Neutrophil (primary cell): ENCODE measurements at regions not wholly inside any gene's neighbourhood (a gene's known extent, or its start where the extent isn't known, plus 50 kb on each side); places are given as distances from the start of the nearest gene placed in this dataset.
"Not testable (repeated sequence)": the region's sequence is repeated elsewhere in the genome, so short reads cannot be mapped to it uniquely, and the experiment has no call there.

Experiments
- H3K27ac ChIP-seq: fragments of 200-600 bp; sonication (generic); 2 replicates; pipeline ENCODE4 v1.5.1; 2016; ENCODE audit warnings: mild to moderate bottlenecking, moderate library complexity
- H3K27me3 ChIP-seq: fragments of 200-600 bp; sonication (generic); 2 replicates; pipeline ENCODE4 v1.6.0; 2016; ENCODE audit warnings: mild to moderate bottlenecking
- H3K36me3 ChIP-seq: fragments of 200-600 bp; sonication (generic); 2 replicates; pipeline ENCODE4 v1.5.1; 2017
- H3K4me1 ChIP-seq, 2 experiments: fragments of 200-600 bp in 1 of 2; sonication (generic) in 1 of 2; 1 replicate in 1 of 2; 2 replicates in 1 of 2; pipeline versions ENCODE4 v1.5.1 to v1.6.1; 2013 to 2016; ENCODE audit warnings: low read depth in 1 of 2, low read length in 1 of 2, mild to moderate bottlenecking in 1 of 2, moderate library complexity in 1 of 2; ENCODE audit not compliant: control insufficient read depth in 1 of 2, insufficient read depth in 1 of 2
- H3K4me3 ChIP-seq, 2 experiments: fragments of 200-600 bp in 1 of 2; sonication (generic) in 1 of 2; 1 replicate in 1 of 2; 2 replicates in 1 of 2; pipeline ENCODE4 v1.5.1; 2013 to 2016; ENCODE audit warnings: low read depth in 1 of 2, low read length in 1 of 2, mild to moderate bottlenecking in 1 of 2, moderate library complexity in 1 of 2
- H3K9me3 ChIP-seq: fragments of 200-600 bp; sonication (generic); 2 replicates; pipeline ENCODE4 v1.5.1; 2016
- CTCF ChIP-seq: fragments of 200-600 bp; sonication (generic); IDR thresholded peaks from 2 replicates; pipeline ENCODE4 v1.5.1; 2016; ENCODE audit warnings: antibody characterized with exemption

GRCh38 chr6:175680-176079 is 116.6 kb upstream of the DUSP22 start:
- Histone ChIP-seq H3K36me3 (no peaks in the 10 kb centered on the region), H3K27ac (no peak overlapping the region), H3K27me3 (peaks cover 20% of the 10 kb centered on the region), H3K9me3 (no peaks in the 10 kb centered on the region), H3K4me1 (peaks cover 0 to 2% of the 10 kb centered on the region in 2 experiments), H3K4me3 (no peak overlapping the region)
- no peak for TF ChIP-seq CTCF

- Histone ChIP-seq H3K4me1 (peaks cover 0 to 2% of the 10 kb centered on the region in 2 experiments), H3K27ac (no peak overlapping the region), H3K9me3 (no peaks in the 10 kb centered on the region), H3K27me3 (peaks cover 10% of the 10 kb centered on the region), H3K36me3 (no peaks in the 10 kb centered on the region), H3K4me3 (no peak overlapping the region)
- TF ChIP-seq CTCF = no peak
Measured at GRCh38 chr6:176766-177165, 115.5 kb upstream of the DUSP22 start.

GRCh38 chr6:178119-178518 is 114.2 kb upstream of the DUSP22 start:
- no peak overlapping the region for H3K27ac ChIP-seq
- no peaks in the 10 kb centered on the region for H3K36me3 ChIP-seq
- TF ChIP-seq CTCF = no peak
- no peak overlapping the region for H3K4me3 ChIP-seq
- no peaks in the 10 kb centered on the region for H3K9me3 ChIP-seq
- H3K4me1 ChIP-seq = peaks cover 0 to 2% of the 10 kb centered on the region in 2 experiments
- peaks cover 5% of the 10 kb centered on the region for H3K27me3 ChIP-seq

GRCh38 chr6:178929-179328 is 113.4 kb upstream of the DUSP22 start:
- not testable (repeated sequence) for H3K4me1 ChIP-seq, H3K27me3 ChIP-seq, H3K36me3 ChIP-seq, H3K9me3 ChIP-seq, H3K27ac ChIP-seq, H3K4me3 ChIP-seq

GRCh38 chr6:179340-179950 is 112.8 kb upstream of the DUSP22 start:
- no peaks in the 10 kb centered on the region for H3K36me3 ChIP-seq
- no peaks in the 10 kb centered on the region for H3K9me3 ChIP-seq
- peaks cover 0 to 2% of the 10 kb centered on the region in 2 experiments for H3K4me1 ChIP-seq
- peaks cover 4% of the 10 kb centered on the region for H3K27me3 ChIP-seq
- TF ChIP-seq CTCF = no peak
- H3K4me3 ChIP-seq = no peak overlapping the region
- no peak overlapping the region for H3K27ac ChIP-seq

GRCh38 chr6:180091-180694 is 112.1 kb upstream of the DUSP22 start:
- H3K4me3 ChIP-seq, H3K4me1 ChIP-seq, H3K9me3 ChIP-seq, H3K27me3 ChIP-seq, H3K36me3 ChIP-seq, H3K27ac ChIP-seq: not testable (repeated sequence)
